ENCODE measurements at regions not wholly inside any gene's neighbourhood (a gene's known extent, or its start where the extent isn't known, plus 50 kb on each side); places are given as distances from the start of the nearest gene placed in this dataset.
"Not testable (repeated sequence)": the region's sequence is repeated elsewhere in the genome, so short reads cannot be mapped to it uniquely, and the experiment has no call there.

GRCh38 chr14:56452940-56453339, 126.7 kb upstream of the TMEM260 start:
- no peak overlapping the region for H2AFZ ChIP-seq (ENCODE audit: low read depth, low read length)
- H4K20me1 ChIP-seq (ENCODE audit: insufficient read depth, low read length) = no peaks in the 10 kb centered on the region
- peaks cover 11% of the 10 kb centered on the region for H3K9me3 ChIP-seq (ENCODE audit: insufficient read depth, low read length, severe bottlenecking)
- H3K79me2 ChIP-seq (ENCODE audit: insufficient read depth, low read length) = no peaks in the 10 kb centered on the region
- H3K27ac ChIP-seq (ENCODE audit: low read length) = no peak overlapping the region
- H3K36me3 ChIP-seq (ENCODE audit: insufficient read depth, low read length) = no peaks in the 10 kb centered on the region
- H3K4me1 ChIP-seq (ENCODE audit: insufficient read depth, low read length) = no peaks in the 10 kb centered on the region
- ATAC-seq (ENCODE audit: insufficient read depth, low read depth) (no peak), DNase-seq (no peak)
- H3K4me3 ChIP-seq (ENCODE audit: low read depth in 1 of 2, low read length in 2 of 2) = no peak overlapping the region
- no peak overlapping the region for H3K9ac ChIP-seq (ENCODE audit: low read depth, low read length)
- H3K4me2 ChIP-seq (ENCODE audit: insufficient read depth, low read length) = no peak overlapping the region
- no peaks in the 10 kb centered on the region for H3K27me3 ChIP-seq (ENCODE audit: insufficient read depth, low read length, poor library complexity)
- TF ChIP-seq CTCF (IDR thresholded peaks at IDR 0.05; ENCODE audit: borderline replicate concordance, extremely low read depth, low read length, poor library complexity, severe bottlenecking) (no peak), EZH2 (IDR thresholded peaks at IDR 0.05; ENCODE audit: borderline replicate concordance, low read depth, low read length, severe bottlenecking) (no peak)

GRCh38 chr14:56454680-56455079, 124.9 kb upstream of the TMEM260 start:
- H3K27ac ChIP-seq (ENCODE audit: low read length); H2AFZ ChIP-seq (ENCODE audit: low read depth, low read length); ATAC-seq (ENCODE audit: insufficient read depth, low read depth); H3K9ac ChIP-seq (ENCODE audit: low read depth, low read length); H3K4me1 ChIP-seq (ENCODE audit: insufficient read depth, low read length); H3K4me2 ChIP-seq (ENCODE audit: insufficient read depth, low read length); H3K9me3 ChIP-seq (ENCODE audit: insufficient read depth, low read length, severe bottlenecking); H3K27me3 ChIP-seq (ENCODE audit: insufficient read depth, low read length, poor library complexity); H4K20me1 ChIP-seq (ENCODE audit: insufficient read depth, low read length); DNase-seq; H3K36me3 ChIP-seq (ENCODE audit: insufficient read depth, low read length); H3K79me2 ChIP-seq (ENCODE audit: insufficient read depth, low read length); H3K4me3 ChIP-seq (ENCODE audit: low read depth in 1 of 2, low read length in 2 of 2): not testable (repeated sequence)

GRCh38 chr14:56460469-56460868, 119.1 kb upstream of the TMEM260 start:
- Histone ChIP-seq H3K4me3 (ENCODE audit: low read depth in 1 of 2, low read length in 2 of 2) (no peak overlapping the region), H3K9ac (ENCODE audit: low read depth, low read length) (no peak overlapping the region), H3K9me3 (ENCODE audit: insufficient read depth, low read length, severe bottlenecking) (no peaks in the 10 kb centered on the region), H3K79me2 (ENCODE audit: insufficient read depth, low read length) (no peaks in the 10 kb centered on the region), H3K27me3 (ENCODE audit: insufficient read depth, low read length, poor library complexity) (no peaks in the 10 kb centered on the region), H3K36me3 (ENCODE audit: insufficient read depth, low read length) (no peaks in the 10 kb centered on the region), H2AFZ (ENCODE audit: low read depth, low read length) (no peak overlapping the region), H4K20me1 (ENCODE audit: insufficient read depth, low read length) (no peaks in the 10 kb centered on the region), H3K4me1 (ENCODE audit: insufficient read depth, low read length) (no peaks in the 10 kb centered on the region), H3K27ac (ENCODE audit: low read length) (no peak overlapping the region), H3K4me2 (ENCODE audit: insufficient read depth, low read length) (no peak overlapping the region)
- ATAC-seq (ENCODE audit: insufficient read depth, low read depth) (no peak), DNase-seq (no peak)
- TF ChIP-seq EZH2 (IDR thresholded peaks at IDR 0.05; ENCODE audit: borderline replicate concordance, low read depth, low read length, severe bottlenecking) = no peak
- no peak for TF ChIP-seq CTCF (IDR thresholded peaks at IDR 0.05; ENCODE audit: borderline replicate concordance, extremely low read depth, low read length, poor library complexity, severe bottlenecking)

- TF ChIP-seq EZH2 (IDR thresholded peaks at IDR 0.05; ENCODE audit: borderline replicate concordance, low read depth, low read length, severe bottlenecking) (no peak), CTCF (IDR thresholded peaks at IDR 0.05; ENCODE audit: borderline replicate concordance, extremely low read depth, low read length, poor library complexity, severe bottlenecking) (no peak)
- H3K9ac ChIP-seq (ENCODE audit: low read depth, low read length) = no peak overlapping the region
- H4K20me1 ChIP-seq (ENCODE audit: insufficient read depth, low read length) = no peaks in the 10 kb centered on the region
- no peaks in the 10 kb centered on the region for H3K36me3 ChIP-seq (ENCODE audit: insufficient read depth, low read length)
- no peak overlapping the region for H2AFZ ChIP-seq (ENCODE audit: low read depth, low read length)
- H3K4me1 ChIP-seq (ENCODE audit: insufficient read depth, low read length) = no peaks in the 10 kb centered on the region
- no peak overlapping the region for H3K4me2 ChIP-seq (ENCODE audit: insufficient read depth, low read length)
- no peak overlapping the region for H3K4me3 ChIP-seq (ENCODE audit: low read depth in 1 of 2, low read length in 2 of 2)
- DNase-seq (no peak), ATAC-seq (ENCODE audit: insufficient read depth, low read depth) (no peak)
- H3K79me2 ChIP-seq (ENCODE audit: insufficient read depth, low read length) = no peaks in the 10 kb centered on the region
- H3K27ac ChIP-seq (ENCODE audit: low read length) = no peak overlapping the region
- no peaks in the 10 kb centered on the region for H3K9me3 ChIP-seq (ENCODE audit: insufficient read depth, low read length, severe bottlenecking)
- H3K27me3 ChIP-seq (ENCODE audit: insufficient read depth, low read length, poor library complexity) = no peaks in the 10 kb centered on the region
These were observed 118.0 kb upstream of the TMEM260 start for GRCh38 chr14:56461276-56462275.

Data from DND-41 (cell line).